ENCODE measurements at regions not wholly inside any gene's neighbourhood (a gene's known extent, or its start where the extent isn't known, plus 50 kb on each side); places are given as distances from the start of the nearest gene placed in this dataset.

GRCh38 chr14:103216399-103216798, 93.1 kb downstream of the TNFAIP2 start:
- ChIA-PET CTCF (interaction anchor here (0.6 to 4.2 kb wide), 3 partner anchors 19 to 112 kb away, joined by 3 to 19 read pairs (median 9); no protein-coding TSS in a partner anchor), POLR2A (interaction anchor here (0.8 kb wide), 1 partner anchor 529 kb away, joined by 7 read pairs; no protein-coding TSS in a partner anchor)
- H3K4me3 ChIP-seq (replicated peaks in 1 of 3; ENCODE audit: insufficient read depth in 1 of 3, low read depth in 1 of 3, low read length in 3 of 3): no peak overlapping the region
- H2AFZ ChIP-seq (ENCODE audit: low read depth, low read length): no peak overlapping the region
- no peaks in the 10 kb centered on the region for H3K79me2 ChIP-seq (ENCODE audit: control insufficient read depth, insufficient read depth, low read length)
- H3K4me2 ChIP-seq (ENCODE audit: insufficient read depth, low read length): no peak overlapping the region
- BruUV-seq (replicated peaks): no TSS peak
- TF ChIP-seq FOS (IDR thresholded peaks at IDR 0.05; ENCODE audit: borderline replicate concordance, insufficient read depth, low read length) (no peak), EZH2 (IDR thresholded peaks at IDR 0.05; ENCODE audit: borderline replicate concordance, low read depth, low read length, severe bottlenecking) (no peak), GATA2 (IDR thresholded peaks at IDR 0.05; ENCODE audit: insufficient read depth, insufficient read length, low read depth, low read length) (no peak), MAX (IDR thresholded peaks at IDR 0.05; ENCODE audit: insufficient read depth, insufficient read length) (no peak), MYC (IDR thresholded peaks at IDR 0.05; ENCODE audit: low read depth, low read length) (no peak), JUN (IDR thresholded peaks at IDR 0.05; ENCODE audit: borderline replicate concordance, insufficient read depth, insufficient read length, low read depth) (no peak), CTCF (IDR thresholded peaks at IDR 0.05; ENCODE audit: extremely low read depth in 1 of 2, insufficient read depth in 1 of 2, low read depth in 1 of 2, low read length in 2 of 2) (no peak), POLR2A (IDR thresholded peaks at IDR 0.05; ENCODE audit: low read depth, low read length) (no peak), POLR2AphosphoS5 (IDR thresholded peaks at IDR 0.05; ENCODE audit: insufficient read depth, low read depth, low read length) (no peak)
- no peaks in the 10 kb centered on the region for H3K4me1 ChIP-seq (ENCODE audit: control insufficient read depth, extremely low read depth, insufficient read depth, low read length)
- H3K9me1 ChIP-seq (replicated peaks; ENCODE audit: control insufficient read depth, extremely low read depth, insufficient read depth, low read length): no peaks in the 10 kb centered on the region
- H3K9me3 ChIP-seq (replicated peaks; ENCODE audit: control insufficient read depth, insufficient read depth, low read length): no peaks in the 10 kb centered on the region
- intact Hi-C loops (cut with micrococcal nuclease) (no loop called here), dilution Hi-C loops (cut with MboI; ENCODE audit: extremely low pct_ligation_motif_present, low sequenced_read_pairs) (no loop called here)
- no peak overlapping the region for H3K27ac ChIP-seq (ENCODE audit: insufficient read depth, low read depth, low read length)
- FAIRE-seq (no peak), DNase-seq (ENCODE audit: low read depth, low spot score) (no peak)
- no peaks in the 10 kb centered on the region for H4K20me1 ChIP-seq (replicated peaks; ENCODE audit: control insufficient read depth, extremely low read depth, insufficient read depth, low read length)
- no peaks in the 10 kb centered on the region for H3K36me3 ChIP-seq (ENCODE audit: control insufficient read depth in 2 of 2, extremely low read depth in 1 of 2, insufficient read depth in 2 of 2, low read length in 2 of 2)
- H3K9ac ChIP-seq (replicated peaks; ENCODE audit: extremely low read depth, insufficient read depth, low read length): no peak overlapping the region
- H3K27me3 ChIP-seq (ENCODE audit: control insufficient read depth in 2 of 2, insufficient read depth in 2 of 2, low read length in 2 of 2): peaks cover 11 to 29% of the 10 kb centered on the region in 2 experiments

All from endothelial cell of umbilical vein (primary cell).